ENCODE measurements at regions not wholly inside any gene's neighbourhood (a gene's known extent, or its start where the extent isn't known, plus 50 kb on each side); places are given as distances from the start of the nearest gene placed in this dataset.

DNA sequence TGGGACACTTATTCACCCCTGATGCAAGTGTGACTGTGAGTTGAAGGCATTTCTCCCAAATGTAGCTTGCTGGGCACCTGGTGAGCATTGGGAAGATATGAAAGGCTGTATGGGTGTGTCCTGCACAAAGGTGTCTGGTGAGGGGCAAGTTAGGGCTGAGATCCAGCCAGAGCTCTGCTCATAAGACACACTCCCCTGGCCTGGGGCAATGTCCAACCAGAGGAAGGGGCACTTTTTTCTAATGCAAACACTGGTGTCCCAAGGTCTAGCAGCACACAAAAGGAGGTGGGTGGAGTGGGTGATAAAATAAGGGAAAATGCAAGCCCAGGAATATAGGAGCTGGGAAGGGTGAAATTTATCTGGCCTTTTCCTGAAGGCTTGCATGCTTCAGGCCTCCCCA, 57.0 kb upstream of the TRABD2B start:
- DNase-seq (ENCODE audit: extremely low spot score): no peak
- POLR2A ChIA-PET: no interaction called here
- TF ChIP-seq SP1 (IDR thresholded peaks at IDR 0.05): no peak
- TF ChIP-seq L3MBTL2 (conservative IDR thresholded peaks at IDR 0.05): no peak
- CTCF ChIA-PET: no interaction called here

DNA sequence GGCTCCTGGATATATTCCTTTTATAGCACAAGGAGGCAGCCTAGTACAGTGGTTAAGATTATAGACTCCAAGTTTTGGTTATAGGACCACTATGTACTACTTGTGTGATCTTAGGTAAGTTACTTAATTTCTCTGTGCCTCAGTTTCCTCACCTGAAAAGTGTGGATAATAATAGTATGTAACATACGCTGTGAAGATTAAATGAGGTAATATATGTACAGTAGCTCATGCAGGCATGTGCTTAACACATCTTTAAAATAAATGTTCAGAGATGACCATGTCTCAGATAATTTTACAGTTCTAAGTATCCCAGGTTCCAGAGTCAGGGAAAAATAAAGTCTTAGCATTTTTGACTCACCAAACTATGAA, 55.7 kb upstream of the TRABD2B start:
- ChIA-PET POLR2A (no interaction called here), CTCF (interaction anchor here (5.1 kb wide), 1 partner anchor 9 kb away, joined by 36 read pairs; no protein-coding TSS in a partner anchor)
- DNase-seq (ENCODE audit: extremely low spot score): no peak
- TF ChIP-seq NFRKB (IDR thresholded peaks at IDR 0.05) (no peak), ARNT (IDR thresholded peaks at IDR 0.05) (no peak), BHLHE40 (IDR thresholded peaks at IDR 0.05; ENCODE audit: borderline replicate concordance) (no peak), HDGF (IDR thresholded peaks at IDR 0.05; ENCODE audit: borderline replicate concordance) (no peak), CTBP1 (IDR thresholded peaks at IDR 0.05; ENCODE audit: borderline replicate concordance) (no peak), ELF4 (IDR thresholded peaks at IDR 0.05) (no peak), SUZ12 (IDR thresholded peaks at IDR 0.05) (no peak), L3MBTL2 (conservative IDR thresholded peaks at IDR 0.05) (no peak), ZNF384 (IDR thresholded peaks at IDR 0.05) (no peak), TARDBP (IDR thresholded peaks at IDR 0.05) (no peak), LEF1 (IDR thresholded peaks at IDR 0.05; ENCODE audit: borderline replicate concordance) (no peak), FOXM1 (IDR thresholded peaks at IDR 0.05; ENCODE audit: borderline replicate concordance) (no peak), SP1 (IDR thresholded peaks at IDR 0.05) (no peak), FOXA1 (IDR thresholded peaks at IDR 0.05) (no peak), FOXK2 (IDR thresholded peaks at IDR 0.05) (no peak)
- TF ChIP-seq, protein P1, sequence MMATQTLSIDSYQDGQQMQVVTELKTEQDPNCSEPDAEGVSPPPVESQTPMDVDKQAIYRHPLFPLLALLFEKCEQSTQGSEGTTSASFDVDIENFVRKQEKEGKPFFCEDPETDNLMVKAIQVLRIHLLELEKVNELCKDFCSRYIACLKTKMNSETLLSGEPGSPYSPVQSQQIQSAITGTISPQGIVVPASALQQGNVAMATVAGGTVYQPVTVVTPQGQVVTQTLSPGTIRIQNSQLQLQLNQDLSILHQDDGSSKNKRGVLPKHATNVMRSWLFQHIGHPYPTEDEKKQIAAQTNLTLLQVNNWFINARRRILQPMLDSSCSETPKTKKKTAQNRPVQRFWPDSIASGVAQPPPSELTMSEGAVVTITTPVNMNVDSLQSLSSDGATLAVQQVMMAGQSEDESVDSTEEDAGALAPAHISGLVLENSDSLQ (IDR thresholded peaks at IDR 0.05): no peak

DNA sequence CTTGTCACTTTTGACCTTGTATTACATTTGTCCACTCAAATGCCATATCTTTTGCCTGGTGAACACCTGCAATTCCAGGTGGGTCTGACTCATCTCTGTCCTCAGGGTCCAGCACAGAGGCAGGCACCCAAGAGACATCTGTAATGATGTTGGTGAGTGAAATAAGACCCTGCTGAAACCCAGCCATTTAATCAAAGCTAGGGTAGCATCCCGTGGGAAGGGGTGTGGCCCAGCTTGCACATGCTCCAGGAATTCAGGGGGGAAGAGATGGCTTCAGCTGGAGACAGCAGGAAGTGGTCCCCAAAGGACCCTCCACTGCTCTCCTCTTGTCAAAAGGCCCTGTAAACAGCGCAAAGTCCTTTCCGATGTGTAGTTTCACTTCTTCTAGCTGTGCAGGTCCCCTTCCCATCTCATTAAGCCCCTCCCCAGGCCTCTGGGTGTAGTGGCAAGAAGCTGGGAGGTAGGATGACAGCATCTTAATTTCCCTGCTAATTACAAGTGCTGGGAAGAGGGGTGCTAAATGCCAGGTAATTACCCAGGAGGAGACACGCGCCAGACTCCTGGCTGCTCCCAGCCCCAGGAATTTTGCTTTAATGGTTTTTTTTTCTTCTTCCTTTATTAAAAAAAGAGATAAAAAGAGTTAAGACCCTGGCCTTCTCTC, 54.4 kb upstream of the TRABD2B start:
- TF ChIP-seq ELF4 (IDR thresholded peaks at IDR 0.05) (no peak), SUZ12 (IDR thresholded peaks at IDR 0.05) (no peak), TARDBP (IDR thresholded peaks at IDR 0.05) (no peak), LEF1 (IDR thresholded peaks at IDR 0.05; ENCODE audit: borderline replicate concordance) (no peak), NFRKB (IDR thresholded peaks at IDR 0.05) (no peak), FOXA1 (IDR thresholded peaks at IDR 0.05) (no peak), L3MBTL2 (conservative IDR thresholded peaks at IDR 0.05) (no peak)
- DNase-seq (ENCODE audit: extremely low spot score): no peak
- CTCF ChIA-PET: interaction anchor here (5.1 kb wide), 1 partner anchor 10 kb away, joined by 36 read pairs; no protein-coding TSS in a partner anchor
- POLR2A ChIA-PET: no interaction called here

DNA sequence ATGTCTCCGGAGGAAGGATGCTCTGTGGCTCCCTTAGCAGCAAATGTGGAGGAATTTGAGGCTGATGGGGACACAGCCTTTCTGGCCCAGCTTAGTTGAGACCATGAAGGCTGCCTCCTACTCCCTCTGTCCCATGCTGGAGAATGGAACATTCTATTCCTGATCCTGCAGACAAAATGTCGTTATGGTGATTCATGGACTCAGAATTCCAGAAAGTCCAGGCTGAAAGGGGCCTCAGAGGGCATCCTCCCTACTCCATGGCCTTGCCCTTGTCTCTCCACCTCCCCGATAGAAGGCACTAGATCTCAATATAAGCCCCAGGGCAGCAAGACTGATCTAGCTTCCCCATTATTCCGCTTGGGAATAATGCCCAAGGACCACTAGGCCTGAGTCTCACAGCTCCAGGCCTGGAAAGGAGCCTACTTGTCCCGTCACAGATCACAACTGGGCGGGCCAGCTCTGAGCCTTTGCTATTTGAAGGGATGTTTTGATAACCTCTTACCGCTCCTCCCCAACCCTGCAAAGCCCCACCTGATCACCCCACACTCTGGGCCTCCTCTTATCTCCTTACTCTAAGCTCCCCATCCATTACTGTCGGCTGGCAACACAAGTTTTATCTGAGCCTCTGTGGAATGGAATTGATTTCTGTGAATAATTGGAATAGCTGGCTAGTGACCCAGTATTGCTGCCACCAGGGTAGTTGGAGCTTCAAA, 52.8 kb upstream of the TRABD2B start:
- TF ChIP-seq FOXA1 (IDR thresholded peaks at IDR 0.05): no peak
- no peak for TF ChIP-seq SUZ12 (IDR thresholded peaks at IDR 0.05)
- no peak for TF ChIP-seq FOXM1 (IDR thresholded peaks at IDR 0.05; ENCODE audit: borderline replicate concordance)
- no peak for TF ChIP-seq ZNF384 (IDR thresholded peaks at IDR 0.05)
- no peak for TF ChIP-seq BHLHE40 (IDR thresholded peaks at IDR 0.05; ENCODE audit: borderline replicate concordance)
- TF ChIP-seq CTBP1 (IDR thresholded peaks at IDR 0.05; ENCODE audit: borderline replicate concordance): no peak
- no peak for TF ChIP-seq L3MBTL2 (conservative IDR thresholded peaks at IDR 0.05)
- no peak for TF ChIP-seq LEF1 (IDR thresholded peaks at IDR 0.05; ENCODE audit: borderline replicate concordance)
- TF ChIP-seq TARDBP (IDR thresholded peaks at IDR 0.05): no peak
- no peak for TF ChIP-seq HDGF (IDR thresholded peaks at IDR 0.05; ENCODE audit: borderline replicate concordance)
- TF ChIP-seq NFRKB (IDR thresholded peaks at IDR 0.05): no peak
- no peak for TF ChIP-seq FOXK2 (IDR thresholded peaks at IDR 0.05)
- TF ChIP-seq, protein P1 (IDR thresholded peaks at IDR 0.05): no peak
- no peak for TF ChIP-seq ARNT (IDR thresholded peaks at IDR 0.05)
- no peak for TF ChIP-seq SP1 (IDR thresholded peaks at IDR 0.05)
- no peak for TF ChIP-seq ELF4 (IDR thresholded peaks at IDR 0.05)
- DNase-seq (ENCODE audit: extremely low spot score): no peak
- ChIA-PET CTCF (interaction anchor here (0.9 to 5.1 kb wide), 2 partner anchors 11 to 324 kb away, joined by 3 to 36 read pairs; no protein-coding TSS in a partner anchor), POLR2A (no interaction called here)

DNA sequence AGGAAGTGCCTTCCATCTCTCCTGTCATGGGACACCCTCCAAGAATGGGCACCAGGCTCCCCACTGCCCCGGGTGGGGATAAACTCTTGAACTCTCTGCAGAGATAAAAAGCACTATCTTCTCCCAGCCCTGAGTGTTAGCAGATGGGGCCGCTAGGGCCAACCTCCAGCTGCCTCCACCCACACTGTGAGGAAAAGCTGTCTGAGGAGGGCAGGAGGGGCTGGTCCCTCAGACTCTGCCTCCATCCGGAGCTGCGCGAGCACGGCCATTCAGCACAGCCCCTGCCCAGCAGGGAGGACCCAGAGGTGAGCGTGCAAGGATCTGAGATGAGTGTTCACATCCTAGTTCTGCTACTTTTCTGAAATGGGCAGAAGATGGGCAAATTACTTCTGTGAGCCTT, 51.8 kb upstream of the TRABD2B start:
- ChIA-PET POLR2A (interaction anchor here (1.0 to 1.5 kb wide), 2 partner anchors 12 to 14 kb away, joined by 3 read pairs; no protein-coding TSS in a partner anchor), CTCF (interaction anchor here (5.1 kb wide), 1 partner anchor 12 kb away, joined by 36 read pairs; no protein-coding TSS in a partner anchor)
- TF ChIP-seq ZNF384 (IDR thresholded peaks at IDR 0.05) (no peak), FOXA1 (IDR thresholded peaks at IDR 0.05) (no peak), TARDBP (IDR thresholded peaks at IDR 0.05) (no peak), ELF4 (IDR thresholded peaks at IDR 0.05) (no peak), HDGF (IDR thresholded peaks at IDR 0.05; ENCODE audit: borderline replicate concordance) (no peak)
- DNase-seq (ENCODE audit: extremely low spot score): no peak

DNA sequence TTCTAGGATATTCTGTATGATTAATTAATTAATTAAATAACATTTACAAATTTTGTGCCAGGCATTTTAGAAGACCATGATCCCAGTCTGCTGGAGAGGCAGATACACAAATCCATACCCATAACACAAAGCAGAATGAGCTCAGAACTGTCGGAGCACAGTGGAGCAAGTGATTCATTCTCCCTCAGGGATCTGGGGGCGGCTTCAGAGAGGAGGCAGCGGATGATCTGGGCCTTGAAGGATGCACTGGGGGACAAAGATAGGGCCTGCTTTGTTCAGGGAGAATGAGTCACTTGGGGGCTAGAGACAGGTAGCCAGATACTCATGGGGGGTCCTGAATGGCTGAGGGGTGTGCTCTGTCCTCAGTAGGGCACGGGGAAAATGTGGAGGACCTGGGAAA, 50.9 kb upstream of the TRABD2B start:
- DNase-seq (ENCODE audit: extremely low spot score): no peak
- ChIA-PET CTCF (interaction anchor here (5.1 kb wide), 1 partner anchor 13 kb away, joined by 36 read pairs; no protein-coding TSS in a partner anchor), POLR2A (interaction anchor here (1.0 to 1.5 kb wide), 2 partner anchors 13 to 14 kb away, joined by 3 read pairs; no protein-coding TSS in a partner anchor)
- TF ChIP-seq ELF4 (IDR thresholded peaks at IDR 0.05) (no peak), FOXM1 (IDR thresholded peaks at IDR 0.05; ENCODE audit: borderline replicate concordance) (no peak), TARDBP (IDR thresholded peaks at IDR 0.05) (no peak), CTBP1 (IDR thresholded peaks at IDR 0.05; ENCODE audit: borderline replicate concordance) (no peak), SUZ12 (IDR thresholded peaks at IDR 0.05) (no peak), SP1 (IDR thresholded peaks at IDR 0.05) (no peak), ZNF384 (IDR thresholded peaks at IDR 0.05) (no peak), LEF1 (IDR thresholded peaks at IDR 0.05; ENCODE audit: borderline replicate concordance) (no peak), FOXA1 (IDR thresholded peaks at IDR 0.05) (no peak), HDGF (IDR thresholded peaks at IDR 0.05; ENCODE audit: borderline replicate concordance) (no peak), ARNT (IDR thresholded peaks at IDR 0.05) (no peak), BHLHE40 (IDR thresholded peaks at IDR 0.05; ENCODE audit: borderline replicate concordance) (no peak), FOXK2 (IDR thresholded peaks at IDR 0.05) (no peak), L3MBTL2 (conservative IDR thresholded peaks at IDR 0.05) (no peak)
- TF ChIP-seq, protein P1 (IDR thresholded peaks at IDR 0.05): no peak
